ENCODE measurements at regions not wholly inside any gene's neighbourhood (a gene's known extent, or its start where the extent isn't known, plus 50 kb on each side); places are given as distances from the start of the nearest gene placed in this dataset.

GRCh38 chr15:59933607-59934006 lies 70.5 kb upstream of the FOXB1 start:
- 42 to 49% methylated on average over 4 of the region's 4 CpGs for WGBS, 2 donors
- Histone ChIP-seq H3K4me1 (no peaks in the 10 kb centered on the region), H3K36me3 (no peaks in the 10 kb centered on the region), H3K27ac (no peak overlapping the region), H3K27me3 (peaks cover 0 to 26% of the 10 kb centered on the region in 2 donors), H3K4me3 (no peak overlapping the region), H3K9me3 (no peaks in the 10 kb centered on the region)
- TF ChIP-seq, protein P1, sequence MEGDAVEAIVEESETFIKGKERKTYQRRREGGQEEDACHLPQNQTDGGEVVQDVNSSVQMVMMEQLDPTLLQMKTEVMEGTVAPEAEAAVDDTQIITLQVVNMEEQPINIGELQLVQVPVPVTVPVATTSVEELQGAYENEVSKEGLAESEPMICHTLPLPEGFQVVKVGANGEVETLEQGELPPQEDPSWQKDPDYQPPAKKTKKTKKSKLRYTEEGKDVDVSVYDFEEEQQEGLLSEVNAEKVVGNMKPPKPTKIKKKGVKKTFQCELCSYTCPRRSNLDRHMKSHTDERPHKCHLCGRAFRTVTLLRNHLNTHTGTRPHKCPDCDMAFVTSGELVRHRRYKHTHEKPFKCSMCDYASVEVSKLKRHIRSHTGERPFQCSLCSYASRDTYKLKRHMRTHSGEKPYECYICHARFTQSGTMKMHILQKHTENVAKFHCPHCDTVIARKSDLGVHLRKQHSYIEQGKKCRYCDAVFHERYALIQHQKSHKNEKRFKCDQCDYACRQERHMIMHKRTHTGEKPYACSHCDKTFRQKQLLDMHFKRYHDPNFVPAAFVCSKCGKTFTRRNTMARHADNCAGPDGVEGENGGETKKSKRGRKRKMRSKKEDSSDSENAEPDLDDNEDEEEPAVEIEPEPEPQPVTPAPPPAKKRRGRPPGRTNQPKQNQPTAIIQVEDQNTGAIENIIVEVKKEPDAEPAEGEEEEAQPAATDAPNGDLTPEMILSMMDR (IDR thresholded peaks at IDR 0.05) = no peak
- TF ChIP-seq POLR2A (IDR thresholded peaks at IDR 0.05) (no peak), EP300 (IDR thresholded peaks at IDR 0.05) (no peak)
- DNase-seq (ENCODE audit: low spot score in 2 of 2) = no peak

GRCh38 chr15:59931646-59932261 lies 72.4 kb upstream of the FOXB1 start:
- H3K36me3 ChIP-seq = no peaks in the 10 kb centered on the region
- no peak overlapping the region for H3K4me3 ChIP-seq
- WGBS, 2 donors = 92 to 93% methylated on average over 7 of the region's 7 CpGs
- no peaks in the 10 kb centered on the region for H3K4me1 ChIP-seq
- H3K27me3 ChIP-seq = peaks cover 0 to 15% of the 10 kb centered on the region in 2 donors
- no peak for TF ChIP-seq POLR2A (IDR thresholded peaks at IDR 0.05)
- TF ChIP-seq, protein P1 (IDR thresholded peaks at IDR 0.05) = no peak
- TF ChIP-seq EP300 (IDR thresholded peaks at IDR 0.05) = no peak
- no peaks in the 10 kb centered on the region for H3K9me3 ChIP-seq
- no peak overlapping the region for H3K27ac ChIP-seq
- no peak for DNase-seq (ENCODE audit: low spot score in 2 of 2)

- H3K4me1 ChIP-seq = no peaks in the 10 kb centered on the region
- no peak overlapping the region for H3K4me3 ChIP-seq
- TF ChIP-seq EP300 (IDR thresholded peaks at IDR 0.05) (no peak), POLR2A (IDR thresholded peaks at IDR 0.05) (no peak)
- TF ChIP-seq, protein P1 (IDR thresholded peaks at IDR 0.05) = no peak
- H3K27ac ChIP-seq = no peak overlapping the region
- no peaks in the 10 kb centered on the region for H3K36me3 ChIP-seq
- H3K9me3 ChIP-seq = no peaks in the 10 kb centered on the region
- H3K27me3 ChIP-seq = peaks cover 0 to 9% of the 10 kb centered on the region in 2 donors
- no peak for DNase-seq (ENCODE audit: low spot score in 2 of 2)
- WGBS, 2 donors = 55 to 62% methylated on average over 8 of the region's 8 CpGs
Measured at GRCh38 chr15:59924812-59925522, 79.1 kb upstream of the FOXB1 start.

DNA sequence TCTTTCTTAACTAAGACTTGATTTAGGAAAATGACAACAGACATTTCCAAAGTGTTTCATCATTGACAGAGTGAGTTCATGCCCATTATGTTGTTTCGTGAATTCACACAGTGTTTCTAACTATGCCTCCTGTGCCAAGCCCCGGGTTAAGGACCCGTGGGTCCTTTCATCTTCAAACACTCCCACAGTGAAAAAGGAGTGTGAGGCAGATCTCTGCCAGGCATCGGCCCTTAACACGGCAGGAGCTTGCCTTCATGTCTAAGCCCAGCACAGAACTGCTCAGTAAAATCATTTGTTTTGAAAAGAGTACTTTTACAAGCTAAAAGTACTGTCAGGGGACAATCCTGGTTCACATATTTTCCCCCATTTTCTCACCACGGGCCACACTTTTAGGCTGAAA lies 80.0 kb upstream of the FOXB1 start:
- TF ChIP-seq, protein P1 (IDR thresholded peaks at IDR 0.05) = no peak
- TF ChIP-seq EP300 (IDR thresholded peaks at IDR 0.05) = no peak
- no peak for TF ChIP-seq POLR2A (IDR thresholded peaks at IDR 0.05)
- no peaks in the 10 kb centered on the region for H3K9me3 ChIP-seq
- H3K4me1 ChIP-seq = no peaks in the 10 kb centered on the region
- H3K27ac ChIP-seq = no peak overlapping the region
- peaks cover 0 to 1% of the 10 kb centered on the region in 2 donors for H3K27me3 ChIP-seq
- H3K36me3 ChIP-seq = no peaks in the 10 kb centered on the region
- no peak overlapping the region for H3K4me3 ChIP-seq
- WGBS, 2 donors = 24 to 36% methylated on average over 6 of the region's 6 CpGs
- DNase-seq (ENCODE audit: low spot score in 2 of 2) = no peak

GRCh38 chr15:59923508-59923907 lies 80.6 kb upstream of the FOXB1 start:
- WGBS, 2 donors = 68 to 84% methylated on average over 4 of the region's 4 CpGs
- Histone ChIP-seq H3K27me3 (no peaks in the 10 kb centered on the region), H3K27ac (no peak overlapping the region), H3K4me1 (no peaks in the 10 kb centered on the region), H3K4me3 (no peak overlapping the region), H3K36me3 (no peaks in the 10 kb centered on the region), H3K9me3 (no peaks in the 10 kb centered on the region)
- TF ChIP-seq EP300 (IDR thresholded peaks at IDR 0.05) = no peak
- TF ChIP-seq, protein P1 (IDR thresholded peaks at IDR 0.05) = no peak
- TF ChIP-seq POLR2A (IDR thresholded peaks at IDR 0.05) = no peak
- no peak for DNase-seq (ENCODE audit: low spot score in 2 of 2)

All from tibial nerve (tissue), 4 donors.